ENCODE measurements at regions not wholly inside any gene's neighbourhood (a gene's known extent, or its start where the extent isn't known, plus 50 kb on each side); places are given as distances from the start of the nearest gene placed in this dataset.

GRCh38 chr4:44093390-44093789 lies 355.2 kb downstream of the KCTD8 start:
- ATAC-seq (no peak), DNase-seq (no peak)
- intact Hi-C loops (cut with DNase I) = no loop called here
- Histone ChIP-seq H3K9me3 (peaks cover 0 to 2% (median 0%) of the 10 kb centered on the region in 11 donors), H3K27ac (no peak overlapping the region), H3K36me3 (no peaks in the 10 kb centered on the region), H3K27me3 (no peaks in the 10 kb centered on the region), H3K4me1 (no peaks in the 10 kb centered on the region), H3K4me3 (no peak overlapping the region)
- TF ChIP-seq, protein P1, sequence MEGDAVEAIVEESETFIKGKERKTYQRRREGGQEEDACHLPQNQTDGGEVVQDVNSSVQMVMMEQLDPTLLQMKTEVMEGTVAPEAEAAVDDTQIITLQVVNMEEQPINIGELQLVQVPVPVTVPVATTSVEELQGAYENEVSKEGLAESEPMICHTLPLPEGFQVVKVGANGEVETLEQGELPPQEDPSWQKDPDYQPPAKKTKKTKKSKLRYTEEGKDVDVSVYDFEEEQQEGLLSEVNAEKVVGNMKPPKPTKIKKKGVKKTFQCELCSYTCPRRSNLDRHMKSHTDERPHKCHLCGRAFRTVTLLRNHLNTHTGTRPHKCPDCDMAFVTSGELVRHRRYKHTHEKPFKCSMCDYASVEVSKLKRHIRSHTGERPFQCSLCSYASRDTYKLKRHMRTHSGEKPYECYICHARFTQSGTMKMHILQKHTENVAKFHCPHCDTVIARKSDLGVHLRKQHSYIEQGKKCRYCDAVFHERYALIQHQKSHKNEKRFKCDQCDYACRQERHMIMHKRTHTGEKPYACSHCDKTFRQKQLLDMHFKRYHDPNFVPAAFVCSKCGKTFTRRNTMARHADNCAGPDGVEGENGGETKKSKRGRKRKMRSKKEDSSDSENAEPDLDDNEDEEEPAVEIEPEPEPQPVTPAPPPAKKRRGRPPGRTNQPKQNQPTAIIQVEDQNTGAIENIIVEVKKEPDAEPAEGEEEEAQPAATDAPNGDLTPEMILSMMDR (IDR thresholded peaks at IDR 0.05) = no peak

DNA sequence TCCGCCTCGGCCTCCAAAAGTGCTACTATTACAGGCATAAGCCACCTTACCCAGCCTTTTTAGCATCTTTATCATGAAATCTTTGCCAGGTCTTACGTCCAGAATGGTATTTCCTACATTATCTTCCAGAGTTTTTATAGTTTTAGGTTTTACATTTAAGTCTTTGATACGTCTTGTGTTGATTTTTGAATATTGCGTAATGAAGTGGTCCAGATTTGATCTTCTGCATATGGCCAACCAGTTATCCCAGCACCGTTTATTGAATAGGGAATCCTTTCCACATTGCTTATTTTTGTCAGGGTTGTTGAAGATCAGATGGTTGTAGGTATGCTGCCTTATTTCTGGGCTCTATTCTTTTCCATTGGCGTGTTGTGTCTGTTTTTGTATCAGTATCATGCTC lies 349.6 kb downstream of the KCTD8 start:
- TF ChIP-seq, protein P1 (IDR thresholded peaks at IDR 0.05) = no peak
- ATAC-seq = no peak
- no peak overlapping the region for H3K4me3 ChIP-seq
- no peak overlapping the region for H3K27ac ChIP-seq
- no peaks in the 10 kb centered on the region for H3K36me3 ChIP-seq
- no peaks in the 10 kb centered on the region for H3K4me1 ChIP-seq
- intact Hi-C loops (cut with DNase I) = no loop called here
- no peak for DNase-seq
- 80 to 82% methylated on average over 7 of the region's 7 CpGs for WGBS, 2 donors
- H3K9me3 ChIP-seq = peaks cover 0 to 36% (median 0%) of the 10 kb centered on the region in 11 donors
- no peaks in the 10 kb centered on the region for H3K27me3 ChIP-seq

DNA sequence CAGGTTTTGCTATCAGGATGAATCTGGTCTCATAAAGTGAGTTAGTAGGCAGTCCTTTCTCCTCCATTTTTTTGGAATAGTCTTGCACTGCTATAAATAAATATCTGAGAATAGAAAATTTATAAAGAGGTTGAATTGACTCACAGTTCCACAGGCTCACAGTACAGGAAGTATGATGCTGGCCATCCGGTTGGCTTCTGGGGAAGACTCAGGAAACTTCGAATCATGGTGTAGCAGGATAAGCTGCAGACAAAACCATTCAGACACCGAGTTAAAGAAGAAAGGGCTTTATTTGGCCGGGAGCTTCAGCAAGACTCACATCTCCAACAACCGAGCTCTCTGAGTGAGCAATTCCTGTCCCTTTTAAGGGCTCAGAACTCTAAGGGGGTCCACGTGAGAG lies 348.2 kb downstream of the KCTD8 start:
- Histone ChIP-seq H3K9me3 (peaks cover 0 to 41% (median 0%) of the 10 kb centered on the region in 11 donors), H3K27me3 (no peaks in the 10 kb centered on the region), H3K4me3 (no peak overlapping the region), H3K27ac (no peak overlapping the region), H3K36me3 (no peaks in the 10 kb centered on the region), H3K4me1 (no peaks in the 10 kb centered on the region)
- ATAC-seq = no peak
- TF ChIP-seq, protein P1 (IDR thresholded peaks at IDR 0.05) = no peak
- DNase-seq = no peak
- 68 to 76% methylated on average over 6 of the region's 6 CpGs for WGBS, 2 donors
- intact Hi-C loops (cut with DNase I) = no loop called here

DNA sequence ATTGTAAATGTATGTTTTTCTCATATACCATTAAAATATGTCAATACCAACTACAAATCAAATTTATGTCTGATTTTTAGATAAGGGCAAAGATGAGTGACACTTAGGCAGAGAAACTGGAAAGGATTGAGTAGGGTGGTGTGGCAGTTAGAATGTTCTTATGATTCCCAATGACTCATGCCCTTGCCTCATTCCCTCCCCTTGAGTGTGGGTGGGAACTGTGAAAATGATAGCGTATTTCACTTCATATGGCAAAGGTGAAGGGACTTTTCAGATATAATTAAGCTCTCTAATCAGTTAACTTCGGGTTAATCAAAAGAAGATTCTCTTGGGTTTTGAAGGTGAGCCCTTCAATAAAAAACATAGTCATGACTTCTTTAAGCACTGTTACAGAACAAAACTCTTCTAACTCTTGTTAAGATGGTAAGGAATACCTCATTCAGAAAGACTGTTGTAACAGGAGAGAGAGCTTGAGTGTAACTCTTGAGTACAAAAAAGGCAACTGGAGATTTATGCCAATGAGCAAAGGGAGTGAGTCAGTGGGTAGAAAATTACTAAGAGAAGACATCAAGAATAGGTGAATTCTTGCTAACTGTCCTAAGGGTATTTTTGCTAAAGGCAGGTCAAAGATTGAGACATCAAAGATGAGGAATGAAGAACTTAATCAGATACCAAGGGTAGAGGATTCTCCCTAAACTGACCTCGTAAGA lies 329.5 kb downstream of the KCTD8 start:
- TF ChIP-seq, protein P1 (IDR thresholded peaks at IDR 0.05) = no peak
- intact Hi-C loops (cut with DNase I) = no loop called here
- no peak for DNase-seq
- no peak overlapping the region for H3K4me3 ChIP-seq
- no peak overlapping the region for H3K27ac ChIP-seq
- no peak for ATAC-seq
- peaks cover 0 to 9% (median 0%) of the 10 kb centered on the region in 11 donors for H3K9me3 ChIP-seq
- no peaks in the 10 kb centered on the region for H3K36me3 ChIP-seq
- H3K27me3 ChIP-seq = no peaks in the 10 kb centered on the region
- no peaks in the 10 kb centered on the region for H3K4me1 ChIP-seq
- WGBS, 2 donors = 58 to 59% methylated on average over 3 of the region's 3 CpGs
